ENCODE measurements at regions not wholly inside any gene's neighbourhood (a gene's known extent, or its start where the extent isn't known, plus 50 kb on each side); places are given as distances from the start of the nearest gene placed in this dataset.

DNA sequence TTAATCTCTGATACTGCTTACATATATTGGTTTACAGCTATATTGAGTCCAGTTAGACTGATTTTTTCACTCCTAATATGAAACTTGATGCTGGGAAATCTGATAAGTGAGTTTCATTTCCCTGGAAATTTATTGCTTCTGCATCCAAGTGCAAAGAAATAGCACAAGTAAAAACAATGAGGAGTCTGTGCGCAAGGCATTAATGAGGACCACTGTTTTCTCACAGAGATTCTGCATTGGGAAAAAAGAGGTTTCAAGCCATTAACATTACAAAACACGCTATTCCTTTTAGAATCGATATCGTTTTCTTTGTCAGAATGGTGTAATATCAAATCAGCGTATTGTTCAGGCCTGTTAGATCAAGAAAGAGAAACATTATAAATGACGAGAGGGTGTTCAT is 723.3 kb upstream of the ARRDC4 start:
- TF ChIP-seq, protein P1, sequence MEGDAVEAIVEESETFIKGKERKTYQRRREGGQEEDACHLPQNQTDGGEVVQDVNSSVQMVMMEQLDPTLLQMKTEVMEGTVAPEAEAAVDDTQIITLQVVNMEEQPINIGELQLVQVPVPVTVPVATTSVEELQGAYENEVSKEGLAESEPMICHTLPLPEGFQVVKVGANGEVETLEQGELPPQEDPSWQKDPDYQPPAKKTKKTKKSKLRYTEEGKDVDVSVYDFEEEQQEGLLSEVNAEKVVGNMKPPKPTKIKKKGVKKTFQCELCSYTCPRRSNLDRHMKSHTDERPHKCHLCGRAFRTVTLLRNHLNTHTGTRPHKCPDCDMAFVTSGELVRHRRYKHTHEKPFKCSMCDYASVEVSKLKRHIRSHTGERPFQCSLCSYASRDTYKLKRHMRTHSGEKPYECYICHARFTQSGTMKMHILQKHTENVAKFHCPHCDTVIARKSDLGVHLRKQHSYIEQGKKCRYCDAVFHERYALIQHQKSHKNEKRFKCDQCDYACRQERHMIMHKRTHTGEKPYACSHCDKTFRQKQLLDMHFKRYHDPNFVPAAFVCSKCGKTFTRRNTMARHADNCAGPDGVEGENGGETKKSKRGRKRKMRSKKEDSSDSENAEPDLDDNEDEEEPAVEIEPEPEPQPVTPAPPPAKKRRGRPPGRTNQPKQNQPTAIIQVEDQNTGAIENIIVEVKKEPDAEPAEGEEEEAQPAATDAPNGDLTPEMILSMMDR (conservative IDR thresholded peaks at IDR 0.05): no peak
- no peak overlapping the region for H3K27ac ChIP-seq

- no peak overlapping the region for H3K27ac ChIP-seq
- TF ChIP-seq, protein P1 (conservative IDR thresholded peaks at IDR 0.05): no peak
Observed at GRCh38 chr15:97248376-97248775, 712.1 kb upstream of the ARRDC4 start.

DNA sequence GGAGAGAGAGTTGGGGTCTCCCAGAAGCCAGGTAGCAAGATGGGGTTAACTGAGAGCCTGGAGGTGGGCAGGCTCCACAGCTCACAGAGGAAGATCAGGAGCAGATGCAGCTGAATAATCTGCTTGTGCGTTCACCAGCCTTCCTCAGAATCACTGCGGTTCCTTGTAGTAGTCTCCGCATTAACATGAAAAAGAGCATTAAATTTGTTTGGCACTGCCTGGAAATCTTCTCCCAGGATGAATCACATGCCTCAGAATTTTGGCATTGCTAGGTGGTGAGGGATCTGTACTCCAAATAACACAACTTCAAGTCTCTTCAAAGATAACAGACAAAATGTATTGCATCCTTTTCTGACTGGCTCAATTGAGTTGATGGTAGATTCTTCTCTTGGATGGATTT is 700.6 kb upstream of the ARRDC4 start:
- TF ChIP-seq, protein P1 (conservative IDR thresholded peaks at IDR 0.05): no peak
- no peak overlapping the region for H3K27ac ChIP-seq

DNA sequence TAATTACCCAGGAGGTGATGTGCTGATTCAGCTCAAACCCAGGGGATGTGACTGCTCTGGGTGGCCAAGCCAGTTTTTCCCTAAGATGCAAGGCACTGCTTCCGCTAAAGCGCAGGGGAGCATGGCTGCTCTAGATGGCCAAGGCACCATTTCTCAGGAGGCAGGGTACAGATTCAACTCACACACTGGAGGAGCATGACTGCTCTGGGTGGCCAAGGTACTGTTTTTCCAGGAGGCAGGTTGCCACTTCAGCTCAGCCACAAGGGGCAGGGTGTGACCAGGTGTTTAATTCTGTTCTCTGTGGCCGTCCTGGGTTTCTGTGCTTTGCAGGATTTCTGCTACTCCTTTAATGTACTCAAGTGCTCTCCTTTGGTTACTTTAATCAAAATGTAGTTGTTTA is 659.3 kb upstream of the ARRDC4 start:
- no peak overlapping the region for H3K27ac ChIP-seq
- TF ChIP-seq, protein P1 (conservative IDR thresholded peaks at IDR 0.05): no peak

DNA sequence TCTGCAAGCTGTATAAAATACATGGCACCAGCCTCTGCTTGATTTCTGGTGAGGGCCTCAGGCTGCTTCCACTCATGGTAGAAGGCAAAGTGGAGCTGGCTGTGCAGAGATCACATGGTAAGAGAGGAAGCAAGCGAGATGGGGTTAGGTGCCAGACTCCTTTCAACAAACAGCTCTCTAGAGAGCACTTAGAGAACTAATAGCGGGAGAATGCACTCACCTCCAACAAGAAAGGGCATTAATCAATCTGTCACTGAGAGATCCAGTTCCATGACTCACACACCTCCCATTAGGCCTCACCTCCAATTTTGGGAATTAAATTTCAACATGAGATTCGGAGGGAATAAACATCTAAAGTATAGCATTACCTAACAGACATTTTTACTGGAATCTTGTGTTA is 644.1 kb upstream of the ARRDC4 start:
- no peak overlapping the region for H3K27ac ChIP-seq
- TF ChIP-seq, protein P1 (conservative IDR thresholded peaks at IDR 0.05): no peak

- H3K27ac ChIP-seq: no peak overlapping the region
- TF ChIP-seq, protein P1 (conservative IDR thresholded peaks at IDR 0.05): no peak
Observed at GRCh38 chr15:97317163-97317562, 643.3 kb upstream of the ARRDC4 start.

DNA sequence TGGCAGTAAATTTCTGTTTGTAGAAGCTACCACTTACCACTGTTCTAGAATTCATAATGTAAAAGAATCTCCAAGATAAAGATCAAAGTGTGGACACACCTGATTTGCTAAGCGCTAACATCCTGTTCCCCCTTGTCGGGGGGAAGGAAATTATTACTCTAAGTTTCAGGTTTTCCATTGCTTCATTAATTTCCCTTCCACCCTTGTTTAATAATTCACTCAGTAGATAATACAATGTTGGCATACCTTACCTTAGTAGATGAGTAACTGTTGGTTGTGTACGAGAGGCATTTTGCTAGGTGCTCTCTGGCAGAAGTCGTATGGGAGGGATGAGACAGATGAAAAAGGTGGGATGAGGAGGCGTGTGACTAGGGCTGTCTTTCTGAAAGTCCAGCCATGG is 641.2 kb upstream of the ARRDC4 start:
- H3K27ac ChIP-seq: no peak overlapping the region
- TF ChIP-seq, protein P1 (conservative IDR thresholded peaks at IDR 0.05): no peak

- no peak overlapping the region for H3K27ac ChIP-seq
- TF ChIP-seq, protein P1 (conservative IDR thresholded peaks at IDR 0.05): no peak
Observed at GRCh38 chr15:97346221-97346620, 614.3 kb upstream of the ARRDC4 start.
